Eye (tissue), 1 donor: ENCODE measurements at regions not wholly inside any gene's neighbourhood (a gene's known extent, or its start where the extent isn't known, plus 50 kb on each side); places are given as distances from the start of the nearest gene placed in this dataset.
A peak's percentile ranks its signal among the peaks of the same experiment; 100 is the strongest.
"Not testable (repeated sequence)": the region's sequence is repeated elsewhere in the genome, so short reads cannot be mapped to it uniquely, and the experiment has no call there.

ENCODE experiments used
- DNase-seq: peaks from one replicate; pipeline ENCODE4 v3.0.0-alpha.2; 2015

GRCh38 chr5:40121236-40121635 lies 558.5 kb upstream of the PTGER4 start:
- DNase-seq: no peak

- DNase-seq: no peak
These were observed 566.8 kb upstream of the PTGER4 start for GRCh38 chr5:40112875-40113274.

- not testable (repeated sequence) for DNase-seq
These were observed 568.7 kb upstream of the PTGER4 start for GRCh38 chr5:40111036-40111435.

GRCh38 chr5:40108764-40109390 lies 570.8 kb upstream of the PTGER4 start:
- peak; percentile 6 for DNase-seq

GRCh38 chr5:40107786-40108185 lies 571.9 kb upstream of the PTGER4 start:
- DNase-seq: not testable (repeated sequence)

- no peak for DNase-seq
These were observed 572.9 kb upstream of the PTGER4 start for GRCh38 chr5:40106847-40107246.

GRCh38 chr5:40098313-40098712 lies 581.4 kb upstream of the PTGER4 start:
- no peak for DNase-seq

- DNase-seq: no peak
These were observed 586.2 kb upstream of the PTGER4 start for GRCh38 chr5:40093550-40093949.

- DNase-seq: peak; percentile 3
These were observed 590.4 kb upstream of the PTGER4 start for GRCh38 chr5:40089269-40089668.

GRCh38 chr5:40084614-40085013 lies 595.1 kb upstream of the PTGER4 start:
- DNase-seq: no peak

- no peak for DNase-seq
These were observed 597.4 kb upstream of the PTGER4 start for GRCh38 chr5:40082313-40082712.

- DNase-seq: peak; percentile 5
These were observed 599.5 kb upstream of the PTGER4 start for GRCh38 chr5:40080191-40080590.

GRCh38 chr5:40078898-40079575 lies 600.7 kb upstream of the PTGER4 start:
- no peak for DNase-seq

- DNase-seq: no peak
These were observed 604.9 kb upstream of the PTGER4 start for GRCh38 chr5:40074826-40075225.

- DNase-seq: no peak
These were observed 605.8 kb upstream of the PTGER4 start for GRCh38 chr5:40073927-40074326.

GRCh38 chr5:40071870-40072269 lies 607.8 kb upstream of the PTGER4 start:
- peak; percentile 3 for DNase-seq

GRCh38 chr5:40066616-40067015 lies 613.1 kb upstream of the PTGER4 start:
- DNase-seq: no peak

GRCh38 chr5:40052808-40053207 lies 626.9 kb upstream of the PTGER4 start:
- DNase-seq: no peak

GRCh38 chr5:40046792-40047191 lies 622.0 kb upstream of the DAB2 start:
- no peak for DNase-seq

- no peak for DNase-seq
These were observed 620.6 kb upstream of the DAB2 start for GRCh38 chr5:40045429-40045828.

- no peak for DNase-seq
These were observed 619.1 kb upstream of the DAB2 start for GRCh38 chr5:40043916-40044315.

- no peak for DNase-seq
These were observed 616.7 kb upstream of the DAB2 start for GRCh38 chr5:40041452-40041851.

GRCh38 chr5:40037713-40038112 lies 612.9 kb upstream of the DAB2 start:
- no peak for DNase-seq

GRCh38 chr5:40034441-40034840 lies 609.7 kb upstream of the DAB2 start:
- no peak for DNase-seq

GRCh38 chr5:40033411-40033810 lies 608.6 kb upstream of the DAB2 start:
- peak; percentile 4 for DNase-seq
